HG02759 (cell line): ENCODE measurements at regions not wholly inside any gene's neighbourhood (a gene's known extent, or its start where the extent isn't known, plus 50 kb on each side); places are given as distances from the start of the nearest gene placed in this dataset.

Experiments
- ATAC-seq: cut with Tn5 transposase; IDR thresholded peaks from one replicate; pipeline ENCODE4 v1.9.1; 2021; ENCODE audit warnings: mild to moderate bottlenecking, moderate library complexity; ENCODE audit not compliant: unreplicated experiment

- no peak for ATAC-seq
These were observed 116.0 kb upstream of the AVPR1A start for GRCh38 chr12:63266988-63267387.

GRCh38 chr12:63264629-63265028 lies 113.6 kb upstream of the AVPR1A start:
- no peak for ATAC-seq

DNA sequence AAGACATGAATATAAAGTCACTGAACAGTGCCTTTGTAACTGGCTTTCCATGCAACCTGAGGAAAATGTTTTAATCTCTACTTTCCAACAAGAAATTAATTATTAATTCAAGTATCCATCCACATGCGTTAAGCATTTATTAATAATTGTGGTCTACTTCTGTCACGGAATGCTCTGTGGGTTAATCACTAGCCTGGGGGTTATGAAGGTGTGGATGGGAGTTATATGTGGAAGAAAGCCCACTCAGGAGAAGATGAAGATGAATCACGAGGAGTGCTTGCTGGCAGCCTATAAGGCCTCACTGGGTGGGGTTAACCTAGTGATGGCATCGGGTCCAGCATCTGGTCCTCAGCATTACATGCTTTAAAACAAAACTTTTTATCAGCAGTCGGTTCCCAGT lies 99.5 kb upstream of the AVPR1A start:
- no peak for ATAC-seq

- no peak for ATAC-seq
These were observed 87.9 kb upstream of the AVPR1A start for GRCh38 chr12:63238892-63239291.

GRCh38 chr12:63232896-63233295 lies 81.9 kb upstream of the AVPR1A start:
- ATAC-seq: no peak

GRCh38 chr12:63228853-63229252 lies 77.9 kb upstream of the AVPR1A start:
- no peak for ATAC-seq

GRCh38 chr12:63226792-63227463 lies 75.9 kb upstream of the AVPR1A start:
- ATAC-seq: no peak

DNA sequence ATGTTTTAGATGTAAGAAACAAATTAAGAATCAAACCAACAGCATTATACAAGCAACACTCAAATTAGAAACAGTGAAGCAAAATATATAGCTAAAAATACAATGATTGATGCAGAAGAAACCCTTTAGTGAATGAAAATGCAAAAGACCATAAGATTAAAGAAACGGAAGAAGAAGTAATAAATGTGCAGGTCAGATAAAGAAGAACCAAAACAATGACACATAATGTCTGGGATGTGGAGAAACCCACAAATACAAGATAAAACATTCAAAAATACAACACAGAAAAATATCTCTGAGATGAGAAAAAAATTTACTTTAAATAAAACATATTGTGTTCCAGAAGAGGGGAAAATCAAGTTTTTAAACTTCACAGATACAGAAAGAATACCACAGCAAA lies 73.4 kb upstream of the AVPR1A start:
- ATAC-seq: no peak

DNA sequence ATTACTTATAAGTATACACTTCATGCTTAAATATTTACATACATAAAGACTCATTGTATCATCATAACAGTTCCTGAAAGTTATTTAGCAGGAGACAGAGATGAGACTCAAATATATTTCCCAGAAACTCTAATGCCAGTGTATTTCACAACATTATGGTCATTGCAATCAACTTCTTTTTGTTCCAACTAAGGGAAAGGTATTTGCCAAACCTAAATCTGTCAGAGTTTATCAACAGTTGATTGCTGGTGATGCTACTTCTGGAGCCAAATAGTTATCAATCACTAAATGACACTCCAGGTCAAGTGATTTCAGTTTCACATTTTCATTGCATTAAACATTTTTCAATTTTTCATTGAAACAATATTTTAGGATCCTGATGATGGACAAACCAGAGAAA lies 72.1 kb upstream of the AVPR1A start:
- ATAC-seq: no peak

GRCh38 chr12:63222582-63222981 lies 71.6 kb upstream of the AVPR1A start:
- ATAC-seq: no peak

GRCh38 chr12:63220921-63221320 lies 69.9 kb upstream of the AVPR1A start:
- ATAC-seq: no peak

- no peak for ATAC-seq
These were observed 61.3 kb upstream of the AVPR1A start for GRCh38 chr12:63212316-63212715.

DNA sequence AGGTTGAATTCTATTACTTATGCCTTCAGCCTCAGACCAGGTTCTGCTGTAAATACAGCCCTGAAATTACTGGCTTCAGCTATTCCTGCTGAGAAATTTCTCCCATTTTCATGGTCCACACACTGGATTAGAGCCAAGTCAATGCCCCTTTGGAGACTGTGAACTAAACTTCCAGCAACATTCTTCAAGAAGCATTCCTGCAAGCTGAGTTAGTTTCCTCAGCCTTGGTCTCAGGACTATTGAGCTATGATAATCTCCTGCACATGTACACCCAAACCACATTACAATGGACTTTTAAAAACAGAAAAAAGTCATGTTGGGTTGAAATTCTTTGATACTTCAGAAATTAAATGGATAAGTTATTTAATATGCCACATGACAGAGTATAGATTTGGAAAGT lies 58.0 kb upstream of the AVPR1A start:
- ATAC-seq: no peak

DNA sequence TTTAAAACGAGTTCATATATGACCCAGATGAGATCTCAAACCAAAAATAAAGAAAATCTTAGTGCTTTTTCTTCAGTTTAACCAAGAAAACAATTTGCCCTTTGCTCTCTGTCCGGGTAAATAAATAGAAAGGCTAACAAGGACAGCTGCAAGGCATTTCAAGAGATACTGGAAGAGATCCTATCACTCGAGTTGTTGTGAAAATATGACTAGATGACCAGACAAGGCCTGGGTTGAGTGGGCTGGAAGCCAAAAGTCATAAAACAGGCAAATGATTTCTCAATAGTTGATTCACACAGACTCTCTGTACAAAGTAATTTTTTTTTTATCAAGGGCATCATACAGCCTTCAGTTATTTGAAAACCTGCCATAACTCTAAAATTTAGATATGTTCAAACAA lies 55.9 kb upstream of the AVPR1A start:
- no peak for ATAC-seq

DNA sequence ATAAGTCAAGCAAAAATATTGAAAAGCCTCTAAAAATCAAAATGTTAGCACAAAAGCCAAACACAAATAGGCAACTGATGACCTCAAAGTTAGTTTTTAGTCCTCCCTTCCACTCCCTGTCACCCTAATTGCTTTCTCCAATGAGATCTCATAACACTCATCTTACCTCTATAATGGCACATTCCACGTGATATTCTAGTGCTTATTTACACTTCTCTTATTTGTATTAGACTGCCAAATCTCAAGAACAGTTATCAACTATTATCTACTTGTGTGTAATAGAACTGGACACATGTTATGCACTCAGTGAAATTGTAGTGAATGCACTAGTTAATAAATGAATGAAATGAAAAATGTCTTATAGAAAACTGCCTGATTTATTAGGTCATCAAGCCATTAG lies 55.5 kb upstream of the AVPR1A start:
- ATAC-seq: no peak
